ENCODE measurements at regions not wholly inside any gene's neighbourhood (a gene's known extent, or its start where the extent isn't known, plus 50 kb on each side); places are given as distances from the start of the nearest gene placed in this dataset.
A peak's percentile ranks its signal among the peaks of the same experiment; 100 is the strongest.

GRCh38 chr18:29169599-29169998 lies 992.7 kb upstream of the CDH2 start:
- H3K27ac ChIP-seq (ENCODE audit: insufficient read depth, low read length), result no peak overlapping the region
- H3K9ac ChIP-seq (ENCODE audit: insufficient read depth, low read length), result no peak overlapping the region

GRCh38 chr18:29164993-29165599 lies 988.2 kb upstream of the CDH2 start:
- Histone ChIP-seq H3K79me2 (ENCODE audit: control insufficient read depth, insufficient read depth, low read length) (no peaks in the 10 kb centered on the region), H3K4me3 (replicated peaks in 1 of 4; ENCODE audit: control extremely low read depth in 1 of 4, insufficient read depth in 1 of 4, low read depth in 3 of 4, low read length in 4 of 4) (no peak overlapping the region), H3K4me2 (ENCODE audit: extremely low read depth, insufficient read depth, low read length) (peak overlapping the region; percentile 46), H3K27ac (ENCODE audit: insufficient read depth, low read length) (peak overlapping the region; percentile 94), H3K27me3 (ENCODE audit: control insufficient read depth, insufficient read depth, low read length) (no peaks in the 10 kb centered on the region), H3K4me1 (ENCODE audit: control insufficient read depth, extremely low read depth, insufficient read depth, low read length) (peaks cover 17% of the 10 kb centered on the region), H3K9ac (ENCODE audit: insufficient read depth, low read length) (peak overlapping the region; percentile 24), H4K20me1 (ENCODE audit: control insufficient read depth, extremely low read depth, insufficient read depth, low read length) (no peaks in the 10 kb centered on the region), H3K9me3 (ENCODE audit: control insufficient read depth, insufficient read depth, low read depth, low read length) (no peaks in the 10 kb centered on the region), H3K36me3 (ENCODE audit: control insufficient read depth, insufficient read depth, low read length) (no peaks in the 10 kb centered on the region), H2AFZ (ENCODE audit: low read length) (no peak overlapping the region)
- TF ChIP-seq CTCF (conservative IDR thresholded peaks at IDR 0.05 in 1 of 2, IDR thresholded peaks at IDR 0.05 in 1 of 2; ENCODE audit: low read depth in 1 of 2, low read length in 2 of 2) (no peak), EZH2 (IDR thresholded peaks at IDR 0.05; ENCODE audit: low read length, missing control alignments) (no peak)
- peak; percentile 77 to 96 for DNase-seq (ENCODE audit: low read depth in 2 of 2)

More at GRCh38 chr18:29169599-29169998, 992.7 kb upstream of the CDH2 start:
- DNase-seq (ENCODE audit: low read depth in 2 of 2), result no peak
- Histone ChIP-seq H4K20me1 (ENCODE audit: control insufficient read depth, extremely low read depth, insufficient read depth, low read length) (no peaks in the 10 kb centered on the region), H3K4me1 (ENCODE audit: control insufficient read depth, extremely low read depth, insufficient read depth, low read length) (peaks cover 8% of the 10 kb centered on the region), H3K4me2 (ENCODE audit: extremely low read depth, insufficient read depth, low read length) (no peak overlapping the region), H3K27me3 (ENCODE audit: control insufficient read depth, insufficient read depth, low read length) (no peaks in the 10 kb centered on the region), H2AFZ (ENCODE audit: low read length) (no peak overlapping the region), H3K36me3 (ENCODE audit: control insufficient read depth, insufficient read depth, low read length) (no peaks in the 10 kb centered on the region), H3K79me2 (ENCODE audit: control insufficient read depth, insufficient read depth, low read length) (no peaks in the 10 kb centered on the region), H3K4me3 (replicated peaks in 1 of 4; ENCODE audit: control extremely low read depth in 1 of 4, insufficient read depth in 1 of 4, low read depth in 3 of 4, low read length in 4 of 4) (no peak overlapping the region), H3K9me3 (ENCODE audit: control insufficient read depth, insufficient read depth, low read depth, low read length) (no peaks in the 10 kb centered on the region)
- TF ChIP-seq EZH2 (IDR thresholded peaks at IDR 0.05; ENCODE audit: low read length, missing control alignments), result no peak

GRCh38 chr18:29164020-29164706 lies 987.2 kb upstream of the CDH2 start:
- peaks cover 17% of the 10 kb centered on the region for H3K4me1 ChIP-seq (ENCODE audit: control insufficient read depth, extremely low read depth, insufficient read depth, low read length)
- no peaks in the 10 kb centered on the region for H3K79me2 ChIP-seq (ENCODE audit: control insufficient read depth, insufficient read depth, low read length)
- no peak overlapping the region for H2AFZ ChIP-seq (ENCODE audit: low read length)
- peak; percentile 93 to 97 for DNase-seq (ENCODE audit: low read depth in 2 of 2)
- peak overlapping the region; percentile 13 for H3K9ac ChIP-seq (ENCODE audit: insufficient read depth, low read length)
- peak overlapping the region; percentile 59 for H3K4me2 ChIP-seq (ENCODE audit: extremely low read depth, insufficient read depth, low read length)
- TF ChIP-seq EZH2 (IDR thresholded peaks at IDR 0.05; ENCODE audit: low read length, missing control alignments), result no peak
- no peak for TF ChIP-seq CTCF (conservative IDR thresholded peaks at IDR 0.05 in 1 of 2, IDR thresholded peaks at IDR 0.05 in 1 of 2; ENCODE audit: low read depth in 1 of 2, low read length in 2 of 2)
- H3K36me3 ChIP-seq (ENCODE audit: control insufficient read depth, insufficient read depth, low read length), result no peaks in the 10 kb centered on the region
- H3K27me3 ChIP-seq (ENCODE audit: control insufficient read depth, insufficient read depth, low read length), result no peaks in the 10 kb centered on the region
- H4K20me1 ChIP-seq (ENCODE audit: control insufficient read depth, extremely low read depth, insufficient read depth, low read length), result no peaks in the 10 kb centered on the region
- H3K9me3 ChIP-seq (ENCODE audit: control insufficient read depth, insufficient read depth, low read depth, low read length), result no peaks in the 10 kb centered on the region
- H3K27ac ChIP-seq (ENCODE audit: insufficient read depth, low read length), result peak overlapping the region; percentile 94
- H3K4me3 ChIP-seq (replicated peaks in 1 of 4; ENCODE audit: control extremely low read depth in 1 of 4, insufficient read depth in 1 of 4, low read depth in 3 of 4, low read length in 4 of 4), result no peak overlapping the region

All from fibroblast of lung (primary cell).